ENCODE measurements at regions not wholly inside any gene's neighbourhood (a gene's known extent, or its start where the extent isn't known, plus 50 kb on each side); places are given as distances from the start of the nearest gene placed in this dataset.

- TF ChIP-seq TBL1XR1 (IDR thresholded peaks at IDR 0.05; ENCODE audit: low read depth, low read length): no peak
- TF ChIP-seq IKZF1 (conservative IDR thresholded peaks at IDR 0.05): no peak
- no peak for TF ChIP-seq CUX1 (IDR thresholded peaks at IDR 0.05; ENCODE audit: insufficient replicate concordance, low read depth, low read length)
- TF ChIP-seq MEF2A (IDR thresholded peaks at IDR 0.05; ENCODE audit: insufficient read depth, low read depth, low read length): no peak
- TF ChIP-seq POU2F2 (IDR thresholded peaks at IDR 0.05; ENCODE audit: borderline replicate concordance, low read depth, low read length): no peak
- no peak for TF ChIP-seq EED (IDR thresholded peaks at IDR 0.05; ENCODE audit: low read depth)
- no peak for TF ChIP-seq CHD1 (IDR thresholded peaks at IDR 0.05; ENCODE audit: low read depth, low read length)
- no peak for TF ChIP-seq GATAD2B (conservative IDR thresholded peaks at IDR 0.05; ENCODE audit: low read depth)
- TF ChIP-seq HDAC6 (IDR thresholded peaks at IDR 0.05; ENCODE audit: unreplicated experiment): no peak
- no peak for TF ChIP-seq ZNF687 (IDR thresholded peaks at IDR 0.05)
- no peak for TF ChIP-seq SPI1 (IDR thresholded peaks at IDR 0.05; ENCODE audit: borderline replicate concordance, insufficient read depth, low read depth, low read length)
Measured at GRCh38 chr14:87799400-87799799, 193.6 kb downstream of the GALC start (continued).
